ENCODE measurements at regions not wholly inside any gene's neighbourhood (a gene's known extent, or its start where the extent isn't known, plus 50 kb on each side); places are given as distances from the start of the nearest gene placed in this dataset.

- TF ChIP-seq CTCF (IDR thresholded peaks at IDR 0.05), result no peak
- no peak for TF ChIP-seq POLR2A (IDR thresholded peaks at IDR 0.05)
- TF ChIP-seq POLR2AphosphoS5 (IDR thresholded peaks at IDR 0.05; ENCODE audit: insufficient read depth in 1 of 2, low read depth in 1 of 2), result no peak
- Histone ChIP-seq H3K4me3 (no peak overlapping the region), H3K9me3 (no peaks in the 10 kb centered on the region), H3K36me3 (no peaks in the 10 kb centered on the region), H3K27me3 (no peaks in the 10 kb centered on the region), H3K27ac (no peak overlapping the region), H3K4me1 (no peaks in the 10 kb centered on the region)
- intact Hi-C loops (cut with DNase I), result no loop called here
- DNase-seq (ENCODE audit: extremely low spot score in 2 of 2), result no peak
Observed at GRCh38 chr15:62298811-62299210, 133.7 kb upstream of the C2CD4B start.

GRCh38 chr15:62299541-62299940, 134.5 kb upstream of the C2CD4B start:
- Histone ChIP-seq H3K36me3 (no peaks in the 10 kb centered on the region), H3K27ac (no peak overlapping the region), H3K9me3 (no peaks in the 10 kb centered on the region), H3K27me3 (no peaks in the 10 kb centered on the region), H3K4me3 (no peak overlapping the region), H3K4me1 (no peaks in the 10 kb centered on the region)
- DNase-seq (ENCODE audit: extremely low spot score in 2 of 2), result no peak
- intact Hi-C loops (cut with DNase I), result no loop called here
- TF ChIP-seq POLR2A (IDR thresholded peaks at IDR 0.05) (no peak), POLR2AphosphoS5 (IDR thresholded peaks at IDR 0.05; ENCODE audit: insufficient read depth in 1 of 2, low read depth in 1 of 2) (no peak), CTCF (IDR thresholded peaks at IDR 0.05) (no peak)

DNA sequence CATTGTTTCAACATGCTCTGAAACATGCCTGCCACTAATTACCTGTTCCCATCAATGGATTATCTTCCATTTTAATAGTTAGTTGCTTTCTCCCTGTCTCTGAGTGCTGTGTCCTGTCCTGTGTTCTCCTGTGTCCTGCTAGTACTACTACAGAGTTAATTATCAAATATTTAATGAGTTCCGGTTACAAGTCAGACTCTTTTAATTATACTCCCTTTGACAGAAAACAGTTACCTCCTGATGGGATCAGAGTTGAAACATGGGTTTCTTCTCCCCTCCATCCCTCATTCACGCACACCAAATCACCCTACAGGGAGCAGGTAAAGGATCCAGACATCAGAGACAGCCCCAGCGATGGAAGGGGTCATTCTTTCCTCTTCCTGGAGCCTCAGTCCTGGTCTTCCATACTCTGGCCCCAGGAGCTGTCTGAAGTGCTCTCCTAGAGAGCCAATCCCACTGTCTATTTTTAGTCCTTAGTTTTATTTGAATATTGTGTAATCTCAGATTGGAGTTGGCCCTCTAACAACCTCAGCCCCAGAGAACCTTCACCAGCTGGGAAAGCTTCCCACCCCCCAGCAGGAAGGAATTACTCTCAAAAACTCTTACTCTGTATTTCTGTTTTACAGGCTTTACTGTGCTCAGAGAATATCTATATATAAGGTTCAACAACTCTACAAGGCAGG, 137.0 kb upstream of the C2CD4B start:
- Histone ChIP-seq H3K4me1 (peaks cover 7% of the 10 kb centered on the region), H3K9me3 (no peaks in the 10 kb centered on the region), H3K27me3 (no peaks in the 10 kb centered on the region), H3K27ac (no peak overlapping the region), H3K36me3 (no peaks in the 10 kb centered on the region), H3K4me3 (no peak overlapping the region)
- TF ChIP-seq POLR2AphosphoS5 (IDR thresholded peaks at IDR 0.05; ENCODE audit: insufficient read depth in 1 of 2, low read depth in 1 of 2), result no peak
- no peak for TF ChIP-seq CTCF (IDR thresholded peaks at IDR 0.05)
- no peak for TF ChIP-seq POLR2A (IDR thresholded peaks at IDR 0.05)
- no peak for DNase-seq (ENCODE audit: extremely low spot score in 2 of 2)
- intact Hi-C loops (cut with DNase I), result no loop called here

- Histone ChIP-seq H3K4me3 (no peak overlapping the region), H3K4me1 (peaks cover 9% of the 10 kb centered on the region), H3K36me3 (no peaks in the 10 kb centered on the region), H3K27ac (no peak overlapping the region), H3K9me3 (no peaks in the 10 kb centered on the region), H3K27me3 (no peaks in the 10 kb centered on the region)
- TF ChIP-seq POLR2AphosphoS5 (IDR thresholded peaks at IDR 0.05; ENCODE audit: insufficient read depth in 1 of 2, low read depth in 1 of 2) (no peak), CTCF (IDR thresholded peaks at IDR 0.05) (peak; percentile 34 to 65 (median 51))
- intact Hi-C loops (cut with DNase I), result no loop called here
- DNase-seq (ENCODE audit: extremely low spot score in 2 of 2), result no peak
Observed at GRCh38 chr15:62306851-62307504, 141.9 kb upstream of the C2CD4B start.

GRCh38 chr15:62307551-62307950, 142.5 kb upstream of the C2CD4B start:
- Histone ChIP-seq H3K4me1 (peaks cover 9% of the 10 kb centered on the region), H3K27ac (no peak overlapping the region), H3K36me3 (no peaks in the 10 kb centered on the region), H3K27me3 (no peaks in the 10 kb centered on the region), H3K9me3 (no peaks in the 10 kb centered on the region), H3K4me3 (no peak overlapping the region)
- DNase-seq (ENCODE audit: extremely low spot score in 2 of 2), result no peak
- intact Hi-C loops (cut with DNase I), result no loop called here
- no peak for TF ChIP-seq POLR2AphosphoS5 (IDR thresholded peaks at IDR 0.05; ENCODE audit: insufficient read depth in 1 of 2, low read depth in 1 of 2)
- no peak for TF ChIP-seq CTCF (IDR thresholded peaks at IDR 0.05)
- TF ChIP-seq POLR2A (IDR thresholded peaks at IDR 0.05), result no peak
